ENCODE measurements at regions not wholly inside any gene's neighbourhood (a gene's known extent, or its start where the extent isn't known, plus 50 kb on each side); places are given as distances from the start of the nearest gene placed in this dataset.
"Not testable (repeated sequence)": the region's sequence is repeated elsewhere in the genome, so short reads cannot be mapped to it uniquely, and the experiment has no call there.

- TF ChIP-seq EZH2 (IDR thresholded peaks at IDR 0.05; ENCODE audit: low read depth, unreplicated experiment); CTCF (conservative IDR thresholded peaks at IDR 0.05; ENCODE audit: low read depth in 2 of 2); REST (IDR thresholded peaks at IDR 0.05; ENCODE audit: unreplicated experiment); POLR2AphosphoS5 (IDR thresholded peaks at IDR 0.05; ENCODE audit: low read depth); NANOG (IDR thresholded peaks at IDR 0.05; ENCODE audit: borderline replicate concordance); JUNB (IDR thresholded peaks at IDR 0.05; ENCODE audit: unreplicated experiment): not testable (repeated sequence)
Measured at GRCh38 chr13:59324401-59324800, 839.3 kb downstream of the DIAPH3 start.

Data from GM23338 (cell line).